Stomach (tissue), 8 donors: ENCODE measurements at regions not wholly inside any gene's neighbourhood (a gene's known extent, or its start where the extent isn't known, plus 50 kb on each side); places are given as distances from the start of the nearest gene placed in this dataset.

Experiments
- DNase-seq, 2 donors: peaks; one replicate each; pipeline versions ENCODE4 v3.0.0 to v3.0.0-alpha.2; 2013 to 2019
- H3K27ac ChIP-seq, 5 donors: fragments of 200-600 bp in 4 of 5; sonication (generic) in 4 of 5; one replicate each; pipeline ENCODE4 v1.5.1; 2013 to 2019; ENCODE audit warnings: mild to moderate bottlenecking in 1 of 5, moderate library complexity in 1 of 5
- H3K27me3 ChIP-seq, 3 donors: fragments of 200-600 bp; sonication (generic); one replicate each; pipeline ENCODE4 v1.5.1; 2017 to 2019; ENCODE audit warnings: mixed run types in 1 of 3
- H3K36me3 ChIP-seq, 4 donors: fragments of 200-600 bp; sonication (generic); 1 replicate in 3 of 4; 2 replicates in 1 of 4; pipeline ENCODE4 v1.5.1; 2016 to 2019
- H3K4me1 ChIP-seq, 4 donors: fragments of 200-600 bp; sonication (generic); one replicate each; pipeline ENCODE4 v1.5.1; 2016 to 2019
- H3K4me3 ChIP-seq, 4 donors: fragments of 200-600 bp; sonication (generic) in 3 of 4; one replicate each; pipeline ENCODE4 v1.5.1; 2016 to 2019; ENCODE audit warnings: mild to moderate bottlenecking in 1 of 4
- H3K9me3 ChIP-seq, 4 donors: fragments of 200-600 bp; sonication (generic); one replicate each; pipeline ENCODE4 v1.5.1; 2016 to 2019
- CTCF ChIP-seq, 7 experiments: fragments of 450-650 bp in 4 of 7; fragments of 200-600 bp in 3 of 7; sonication (generic) in 3 of 7; IDR thresholded peaks; one replicate each; pipeline ENCODE4 v1.5.1; 2016 to 2019; ENCODE audit warnings: antibody characterized with exemption in 7 of 7, control low read depth in 2 of 7, mild to moderate bottlenecking in 1 of 7
- EP300 ChIP-seq: sonication (generic); formaldehyde crosslinking; IDR thresholded peaks from one replicate; pipeline ENCODE4 v1.6.1; 2017; ENCODE audit warnings: antibody characterized with exemption
- POLR2A ChIP-seq, 4 donors: fragments of 450-650 bp; IDR thresholded peaks; one replicate each; pipeline ENCODE4 v1.6.1; 2016; ENCODE audit warnings: antibody characterized with exemption in 4 of 4, control low read depth in 2 of 4, mild to moderate bottlenecking in 1 of 4, moderate library complexity in 1 of 4
- POLR2AphosphoS5 ChIP-seq, 3 donors: sonication (generic); formaldehyde crosslinking; IDR thresholded peaks; one replicate each; pipeline ENCODE4 v1.6.1; 2016; ENCODE audit warnings: antibody characterized with exemption in 3 of 3
- WGBS, 5 donors: extraction: QIAGEN DNeasy Blood & Tissue Kit in 3 of 5; methylation state at CpG; one replicate each; pipeline versions ENCODE4 v1.1.5 to v1.1.7; 2013 to 2018; 5-methylcytosine and 5-hydroxymethylcytosine counted together
- intact Hi-C: fragments of 100-400 bp; cut with DNase I; formaldehyde crosslinking; loops from one replicate; pipeline ENCODE4 v1.15.1; 2023; ENCODE audit warnings: low total_unique reads
- donor health status: healthy with polysubstance abuse.
- donor health status: Bipolar disorder and iron deficiency.
- donor health status: healthy.

- Histone ChIP-seq H3K4me1 (no peaks in the 10 kb centered on the region), H3K27me3 (no peaks in the 10 kb centered on the region), H3K9me3 (no peaks in the 10 kb centered on the region), H3K36me3 (no peaks in the 10 kb centered on the region), H3K4me3 (no peak overlapping the region), H3K27ac (no peak overlapping the region)
- intact Hi-C loops = no loop called here
- 74 to 82% (median 77%) methylated on average over 5 of the region's 5 CpGs; no CpG with 5 or more reads in 2 of the 5 donors for WGBS, 5 donors
- no peak for DNase-seq
- no peak for TF ChIP-seq POLR2A (IDR thresholded peaks at IDR 0.05)
- no peak for TF ChIP-seq EP300
- no peak for TF ChIP-seq POLR2AphosphoS5 (IDR thresholded peaks at IDR 0.05)
Measured at GRCh38 chrY:15535131-15535530, 1010.8 kb downstream of the NLGN4Y start.

DNA sequence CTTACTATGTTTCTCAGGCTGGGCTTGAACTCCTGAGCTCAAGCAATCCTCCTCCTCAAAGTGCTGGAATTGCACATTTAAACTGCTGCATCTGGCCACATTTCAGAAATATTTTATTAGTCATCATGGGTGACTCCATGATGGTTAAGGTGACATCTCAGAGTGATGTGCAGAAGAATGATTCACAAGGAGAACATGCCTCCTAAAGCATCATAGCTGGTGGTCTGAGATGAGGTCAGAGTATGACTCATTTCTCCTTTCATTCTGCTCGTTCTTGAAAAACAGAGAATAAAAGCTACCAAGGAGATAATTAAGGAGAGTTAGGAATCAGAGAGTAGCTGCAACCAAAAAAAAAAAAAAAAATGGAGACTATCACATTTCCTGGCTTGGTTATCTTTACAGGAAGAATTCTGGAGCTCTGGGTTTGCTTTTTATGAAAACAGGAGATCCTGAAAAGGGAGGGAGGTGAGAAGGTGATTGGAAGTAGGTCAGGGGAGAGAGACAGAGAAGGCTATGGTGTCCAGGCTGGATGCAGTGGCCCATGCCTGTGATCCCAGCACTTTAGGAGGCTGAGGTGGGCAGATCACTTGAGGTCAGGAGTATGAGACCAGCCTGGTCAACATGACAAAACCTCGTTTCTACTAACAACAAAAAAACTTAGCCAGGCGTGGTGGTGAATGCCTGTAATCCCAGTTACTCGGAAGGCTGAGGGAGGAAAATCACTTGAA, 1011.6 kb downstream of the NLGN4Y start:
- Histone ChIP-seq H3K9me3 (no peaks in the 10 kb centered on the region), H3K27ac (no peak overlapping the region), H3K4me1 (no peaks in the 10 kb centered on the region), H3K27me3 (no peaks in the 10 kb centered on the region), H3K36me3 (no peaks in the 10 kb centered on the region), H3K4me3 (no peak overlapping the region)
- 55 to 67% (median 56%) methylated on average over 3 to 4 of the region's 4 CpGs; no CpG with 5 or more reads in 2 of the 5 donors for WGBS, 5 donors
- TF ChIP-seq POLR2AphosphoS5 (IDR thresholded peaks at IDR 0.05) (no peak), EP300 (no peak), POLR2A (IDR thresholded peaks at IDR 0.05) (no peak), CTCF (IDR thresholded peaks at IDR 0.05) (no peak)
- no peak for DNase-seq
- intact Hi-C loops = no loop called here

- DNase-seq = no peak
- no peaks in the 10 kb centered on the region for H3K27me3 ChIP-seq
- no peaks in the 10 kb centered on the region for H3K4me1 ChIP-seq
- no peak overlapping the region for H3K4me3 ChIP-seq
- H3K36me3 ChIP-seq = no peaks in the 10 kb centered on the region
- intact Hi-C loops = no loop called here
- H3K27ac ChIP-seq = no peak overlapping the region
- no peaks in the 10 kb centered on the region for H3K9me3 ChIP-seq
- no peak for TF ChIP-seq CTCF (IDR thresholded peaks at IDR 0.05)
- no peak for TF ChIP-seq POLR2A (IDR thresholded peaks at IDR 0.05)
- no peak for TF ChIP-seq EP300
- no peak for TF ChIP-seq POLR2AphosphoS5 (IDR thresholded peaks at IDR 0.05)
Measured at GRCh38 chrY:15540516-15540915, 1016.2 kb downstream of the NLGN4Y start.

GRCh38 chrY:15546177-15546754, 1021.9 kb downstream of the NLGN4Y start:
- Histone ChIP-seq H3K4me1 (no peaks in the 10 kb centered on the region), H3K4me3 (no peak overlapping the region), H3K9me3 (no peaks in the 10 kb centered on the region), H3K27me3 (no peaks in the 10 kb centered on the region), H3K27ac (no peak overlapping the region), H3K36me3 (no peaks in the 10 kb centered on the region)
- intact Hi-C loops = no loop called here
- TF ChIP-seq CTCF (IDR thresholded peaks at IDR 0.05) = no peak
- TF ChIP-seq POLR2A (IDR thresholded peaks at IDR 0.05) = no peak
- no peak for TF ChIP-seq POLR2AphosphoS5 (IDR thresholded peaks at IDR 0.05)
- TF ChIP-seq EP300 = no peak
- WGBS, 5 donors = 83 to 89% (median 86%) methylated on average over 1 of the region's 1 CpG; no CpG with 5 or more reads in 2 of the 5 donors
- no peak for DNase-seq

DNA sequence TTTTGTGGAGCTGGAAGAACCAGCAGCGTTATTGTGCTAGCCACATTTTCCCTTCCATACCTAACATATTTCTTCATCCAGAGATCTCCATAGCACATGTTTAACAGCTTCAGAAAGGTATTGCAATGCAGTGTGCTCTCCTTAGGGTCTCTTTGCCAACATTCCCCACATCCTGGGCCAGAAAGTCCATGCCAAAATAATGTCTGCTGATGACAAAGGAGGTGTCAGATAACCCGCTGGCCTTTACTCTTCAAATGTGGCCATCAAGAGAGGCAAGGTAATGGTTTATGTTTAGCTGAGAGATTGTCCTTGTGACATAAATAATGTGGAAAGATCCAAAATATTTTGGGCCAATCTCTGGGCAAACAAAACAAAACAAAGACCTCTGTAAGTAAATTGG, 1027.7 kb downstream of the NLGN4Y start:
- intact Hi-C loops = no loop called here

More for the DNA sequence above, 1027.7 kb downstream of the NLGN4Y start:
- Histone ChIP-seq H3K4me3 (no peak overlapping the region), H3K27me3 (no peaks in the 10 kb centered on the region), H3K4me1 (no peaks in the 10 kb centered on the region), H3K36me3 (no peaks in the 10 kb centered on the region), H3K27ac (no peak overlapping the region), H3K9me3 (no peaks in the 10 kb centered on the region)
- TF ChIP-seq POLR2A (IDR thresholded peaks at IDR 0.05) (no peak), POLR2AphosphoS5 (IDR thresholded peaks at IDR 0.05) (no peak), CTCF (IDR thresholded peaks at IDR 0.05) (no peak), EP300 (no peak)
- DNase-seq = no peak
- 75 to 93% (median 86%) methylated on average over 2 of the region's 2 CpGs; no CpG with 5 or more reads in 2 of the 5 donors for WGBS, 5 donors
